ENCODE measurements at regions not wholly inside any gene's neighbourhood (a gene's known extent, or its start where the extent isn't known, plus 50 kb on each side); places are given as distances from the start of the nearest gene placed in this dataset.

- in situ Hi-C loops (cut with MboI), result no loop called here
- intact Hi-C loops (cut with micrococcal nuclease; ENCODE audit: unreplicated experiment), result no loop called here
- ChIA-PET CTCF (interaction anchor here (0.6 to 0.9 kb wide), 2 partner anchors 42 to 179 kb away, joined by 3 to 5 read pairs; no protein-coding TSS in a partner anchor), POLR2A (no interaction called here), SMC1A (ENCODE audit: uncharacterized antibody, unreplicated experiment) (interaction anchor here (1.0 kb wide), 1 partner anchor 11 kb away, joined by 3 read pairs; no protein-coding TSS in a partner anchor), RAD21 (ENCODE audit: unreplicated experiment) (no interaction called here)
- ATAC-seq, result no peak
- BruUV-seq (replicated peaks), result no TSS peak
- Histone ChIP-seq H3K27ac (ENCODE audit: control insufficient read depth, insufficient read depth) (no peak overlapping the region), H3K4me3 (no peak overlapping the region), H3K4me1 (ENCODE audit: control insufficient read depth, insufficient read depth, low read length) (no peaks in the 10 kb centered on the region), H2AFZ (ENCODE audit: control insufficient read depth, low read depth, low read length) (no peak overlapping the region), H3K36me3 (ENCODE audit: control insufficient read depth in 2 of 2, insufficient read depth in 2 of 2, low read length in 1 of 2) (no peaks in the 10 kb centered on the region), H3K27me3 (replicated peaks in 1 of 2; ENCODE audit: control insufficient read depth in 2 of 2, insufficient read depth in 2 of 2, low read length in 1 of 2) (no peaks in the 10 kb centered on the region; a peak in 1 of 4 replicates), H4K20me1 (ENCODE audit: control insufficient read depth, insufficient read depth) (no peaks in the 10 kb centered on the region), H3K9me3 (replicated peaks; ENCODE audit: control insufficient read depth, insufficient read depth, low read length) (no peaks in the 10 kb centered on the region), H3K79me2 (ENCODE audit: control insufficient read depth, insufficient read depth, low read length) (no peaks in the 10 kb centered on the region), H3K4me2 (ENCODE audit: control insufficient read depth, insufficient read depth) (no peak overlapping the region), H3K9ac (ENCODE audit: control insufficient read depth, insufficient read depth, low read length) (no peak overlapping the region)
- TF ChIP-seq NRF1 (conservative IDR thresholded peaks at IDR 0.05; ENCODE audit: low read depth, low read length) (no peak), ASH2L (IDR thresholded peaks at IDR 0.05; ENCODE audit: borderline replicate concordance, low read depth) (no peak), RUNX3 (IDR thresholded peaks at IDR 0.05; ENCODE audit: low read length) (no peak), POLR2A (IDR thresholded peaks at IDR 0.05; ENCODE audit: low read depth, low read length) (no peak)
- WGBS (ENCODE audit: insufficient coverage, insufficient replicate concordance, low lambda C conversion rate, missing lambda C conversion rate), result 64% methylated on average over 10 of the region's 10 CpGs
- no peak for FAIRE-seq
- no peak for DNase-seq (ENCODE audit: low read depth, low spot score)
These were observed 59.8 kb upstream of the PRR5 start for GRCh38 chr22:44642096-44642644.

- Histone ChIP-seq H3K27ac (ENCODE audit: control insufficient read depth, insufficient read depth) (no peak overlapping the region), H4K20me1 (ENCODE audit: control insufficient read depth, insufficient read depth) (no peaks in the 10 kb centered on the region), H3K9ac (ENCODE audit: control insufficient read depth, insufficient read depth, low read length) (no peak overlapping the region), H2AFZ (ENCODE audit: control insufficient read depth, low read depth, low read length) (no peak overlapping the region), H3K9me3 (replicated peaks; ENCODE audit: control insufficient read depth, insufficient read depth, low read length) (no peaks in the 10 kb centered on the region), H3K4me3 (no peak overlapping the region), H3K4me1 (ENCODE audit: control insufficient read depth, insufficient read depth, low read length) (no peaks in the 10 kb centered on the region), H3K4me2 (ENCODE audit: control insufficient read depth, insufficient read depth) (no peak overlapping the region), H3K27me3 (replicated peaks in 1 of 2; ENCODE audit: control insufficient read depth in 2 of 2, insufficient read depth in 2 of 2, low read length in 1 of 2) (no peaks in the 10 kb centered on the region; a peak in 1 of 4 replicates), H3K36me3 (ENCODE audit: control insufficient read depth in 2 of 2, insufficient read depth in 2 of 2, low read length in 1 of 2) (no peaks in the 10 kb centered on the region), H3K79me2 (ENCODE audit: control insufficient read depth, insufficient read depth, low read length) (no peaks in the 10 kb centered on the region)
- BruUV-seq (replicated peaks), result no TSS peak
- ATAC-seq, result no peak
- ChIA-PET RAD21 (ENCODE audit: unreplicated experiment) (no interaction called here), SMC1A (ENCODE audit: uncharacterized antibody, unreplicated experiment) (no interaction called here), CTCF (no interaction called here), POLR2A (no interaction called here)
- FAIRE-seq, result no peak
- in situ Hi-C loops (cut with MboI) (no loop called here), intact Hi-C loops (cut with micrococcal nuclease; ENCODE audit: unreplicated experiment) (no loop called here)
- 25% methylated on average over 12 of the region's 12 CpGs for WGBS (ENCODE audit: insufficient coverage, insufficient replicate concordance, low lambda C conversion rate, missing lambda C conversion rate)
- DNase-seq (ENCODE audit: low read depth, low spot score), result no peak
- TF ChIP-seq WRNIP1 (IDR thresholded peaks at IDR 0.05; ENCODE audit: borderline replicate concordance, low read depth, low read length) (no peak), CREM (IDR thresholded peaks at IDR 0.05; ENCODE audit: low read depth) (no peak), MYB (IDR thresholded peaks at IDR 0.05; ENCODE audit: borderline replicate concordance, low read depth, low read length) (no peak), SMARCA5 (IDR thresholded peaks at IDR 0.05) (no peak), RB1 (IDR thresholded peaks at IDR 0.05; ENCODE audit: borderline replicate concordance) (no peak), RBBP5 (conservative IDR thresholded peaks at IDR 0.05) (no peak), ZNF207 (IDR thresholded peaks at IDR 0.05; ENCODE audit: borderline replicate concordance) (no peak), TARDBP (IDR thresholded peaks at IDR 0.05; ENCODE audit: borderline replicate concordance) (no peak), SIN3A (IDR thresholded peaks at IDR 0.05; ENCODE audit: low read depth, low read length) (no peak), CEBPB (IDR thresholded peaks at IDR 0.05; ENCODE audit: borderline replicate concordance in 1 of 2, low read depth in 2 of 2, low read length in 2 of 2) (no peak), PKNOX1 (IDR thresholded peaks at IDR 0.05) (no peak), RCOR1 (conservative IDR thresholded peaks at IDR 0.05; ENCODE audit: low read depth, low read length) (no peak), POLR2AphosphoS2 (IDR thresholded peaks at IDR 0.05; ENCODE audit: low read depth, low read length) (no peak)
These were observed 61.3 kb upstream of the PRR5 start for GRCh38 chr22:44640618-44641155.
